Mucosa of descending colon (tissue), 3 donors: ENCODE measurements at regions not wholly inside any gene's neighbourhood (a gene's known extent, or its start where the extent isn't known, plus 50 kb on each side); places are given as distances from the start of the nearest gene placed in this dataset.

Experiments used
- ATAC-seq: fragments of 200-7000 bp; cut with Tn5 transposase; one replicate; pipeline ENCODE4 v1.9.1; 2020; ENCODE audit warnings: mild to moderate bottlenecking, moderate library complexity
- DNase-seq, 3 donors: peaks; one replicate each; pipeline ENCODE4 v3.0.0-alpha.2; 2020
- H3K36me3 ChIP-seq: fragments of 200-600 bp; one replicate; pipeline ENCODE4 v1.8.0; 2021; ENCODE audit warnings: low read depth, mild to moderate bottlenecking
- H3K4me1 ChIP-seq: fragments of 200-600 bp; one replicate; pipeline ENCODE4 v1.8.0; 2021; ENCODE audit warnings: low read depth, mild to moderate bottlenecking
- H3K4me3 ChIP-seq: fragments of 200-600 bp; one replicate; pipeline ENCODE4 v1.8.0; 2021; ENCODE audit warnings: mild to moderate bottlenecking
- H3K9me3 ChIP-seq: fragments of 200-600 bp; one replicate; pipeline ENCODE4 v1.8.0; 2021; ENCODE audit warnings: mild to moderate bottlenecking
- intact Hi-C, 2 donors: fragments of 100-400 bp; cut with DNase I in 1 of 2; cut with micrococcal nuclease in 1 of 2; formaldehyde crosslinking; loops; one replicate each; pipeline versions ENCODE4 v1.11.0 to v1.11.1; 2022; cut with DNase I, micrococcal nuclease
- TF ChIP-seq, protein P1 (sequence below): fragments of 200-600 bp; IDR thresholded peaks from one replicate; pipeline ENCODE4 v1.8.0; 2022; ENCODE audit warnings: antibody characterized with exemption, mild to moderate bottlenecking
- donor health status: DM: no; HTN: no; CAD: no; lungs with moderate emphysema.
- donor health status: DM: no; HTN: no; CAD: no.
- donor health status: DM: no; HTN: yes; CAD: no.

DNA sequence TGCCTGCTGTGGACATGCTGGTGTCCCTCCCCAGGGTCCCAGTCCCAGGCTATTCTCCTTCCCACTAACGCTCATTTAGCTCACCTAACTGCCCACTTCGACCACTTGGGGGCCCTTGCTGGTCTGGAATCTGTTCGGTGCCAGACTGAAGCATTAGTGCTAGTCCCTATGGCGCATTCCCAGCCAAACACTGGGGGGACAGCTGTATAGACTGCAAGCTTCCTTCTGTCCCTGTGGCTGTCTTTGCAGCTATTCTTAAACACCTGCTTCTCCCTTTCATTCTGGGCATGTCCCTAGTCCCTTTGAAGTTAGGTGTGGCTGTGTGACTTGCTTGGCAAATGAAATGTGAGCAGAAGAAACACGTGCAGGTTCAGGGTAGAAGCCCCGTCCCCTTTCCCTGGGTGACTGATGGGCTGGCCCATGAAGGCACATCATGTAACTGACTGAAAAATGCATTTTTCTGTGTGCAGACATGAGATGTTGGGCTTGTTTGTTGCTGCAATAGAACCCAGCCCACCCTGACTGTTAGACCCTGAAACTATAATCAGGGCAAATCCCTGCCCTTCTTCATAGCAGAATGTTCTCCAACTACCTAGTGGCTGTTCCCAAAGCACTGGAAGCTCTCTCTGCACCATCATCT is 134.4 kb downstream of the BARX1 start:
- ATAC-seq (no peak), DNase-seq (no peak)
- Histone ChIP-seq H3K36me3 (no peaks in the 10 kb centered on the region), H3K9me3 (no peaks in the 10 kb centered on the region), H3K4me3 (no peak overlapping the region), H3K4me1 (no peaks in the 10 kb centered on the region)
- intact Hi-C loops = no loop called here
- TF ChIP-seq, protein P1, sequence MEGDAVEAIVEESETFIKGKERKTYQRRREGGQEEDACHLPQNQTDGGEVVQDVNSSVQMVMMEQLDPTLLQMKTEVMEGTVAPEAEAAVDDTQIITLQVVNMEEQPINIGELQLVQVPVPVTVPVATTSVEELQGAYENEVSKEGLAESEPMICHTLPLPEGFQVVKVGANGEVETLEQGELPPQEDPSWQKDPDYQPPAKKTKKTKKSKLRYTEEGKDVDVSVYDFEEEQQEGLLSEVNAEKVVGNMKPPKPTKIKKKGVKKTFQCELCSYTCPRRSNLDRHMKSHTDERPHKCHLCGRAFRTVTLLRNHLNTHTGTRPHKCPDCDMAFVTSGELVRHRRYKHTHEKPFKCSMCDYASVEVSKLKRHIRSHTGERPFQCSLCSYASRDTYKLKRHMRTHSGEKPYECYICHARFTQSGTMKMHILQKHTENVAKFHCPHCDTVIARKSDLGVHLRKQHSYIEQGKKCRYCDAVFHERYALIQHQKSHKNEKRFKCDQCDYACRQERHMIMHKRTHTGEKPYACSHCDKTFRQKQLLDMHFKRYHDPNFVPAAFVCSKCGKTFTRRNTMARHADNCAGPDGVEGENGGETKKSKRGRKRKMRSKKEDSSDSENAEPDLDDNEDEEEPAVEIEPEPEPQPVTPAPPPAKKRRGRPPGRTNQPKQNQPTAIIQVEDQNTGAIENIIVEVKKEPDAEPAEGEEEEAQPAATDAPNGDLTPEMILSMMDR = no peak

DNA sequence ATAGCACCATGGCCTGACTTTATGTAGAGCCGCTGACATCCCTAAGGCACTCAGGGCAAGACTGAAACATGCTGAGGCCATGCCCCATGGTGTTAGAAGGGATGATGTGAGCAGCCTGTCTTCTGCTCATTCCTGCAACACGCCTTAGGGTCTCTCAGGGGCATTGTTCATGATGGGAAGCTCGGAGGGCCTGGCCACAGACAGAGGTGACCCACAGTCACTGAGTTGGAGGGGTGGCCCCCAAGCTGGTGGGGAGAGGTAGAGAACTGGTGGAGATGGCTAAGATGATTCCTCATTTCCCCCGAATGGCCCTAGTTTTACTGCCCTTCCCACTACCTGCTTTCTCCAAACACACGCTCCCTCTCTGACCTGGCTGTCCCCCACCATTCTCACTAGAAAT is 135.2 kb downstream of the BARX1 start:
- ATAC-seq (no peak), DNase-seq (no peak)
- no peaks in the 10 kb centered on the region for H3K4me1 ChIP-seq
- H3K36me3 ChIP-seq = no peaks in the 10 kb centered on the region
- no peaks in the 10 kb centered on the region for H3K9me3 ChIP-seq
- intact Hi-C loops = no loop called here
- no peak overlapping the region for H3K4me3 ChIP-seq
- TF ChIP-seq, protein P1 = no peak

DNA sequence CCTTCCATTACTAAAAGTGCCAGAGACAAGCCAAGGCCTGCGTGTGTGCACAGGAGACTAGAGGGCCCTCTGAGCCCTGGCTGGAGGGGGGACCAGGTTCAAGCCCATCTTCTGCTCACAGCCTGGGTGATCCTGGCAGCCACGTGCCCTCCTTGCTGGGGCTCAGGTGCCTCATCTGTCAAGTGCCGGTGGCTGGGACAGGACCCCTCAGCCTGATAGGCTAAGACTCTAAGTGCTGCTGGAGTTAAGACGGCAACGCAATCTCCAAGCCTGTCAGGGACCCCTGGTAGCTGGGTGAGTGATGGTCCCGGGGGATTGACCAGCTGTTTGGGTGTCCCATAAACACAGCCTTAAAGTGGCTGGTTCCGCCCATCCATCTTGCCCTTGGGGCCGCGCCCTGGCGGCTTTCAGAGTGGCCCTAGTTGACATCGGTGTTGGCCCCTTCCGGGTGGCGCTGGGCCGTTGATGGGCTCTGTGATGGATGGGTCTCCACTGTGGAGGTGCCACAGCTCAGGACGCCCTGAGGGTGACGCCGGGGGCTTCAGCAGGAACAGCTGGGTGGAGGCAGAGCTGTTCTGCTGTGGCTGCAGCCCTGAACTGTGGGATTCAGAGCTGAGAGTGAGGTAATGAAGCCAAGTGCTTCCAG is 136.2 kb downstream of the BARX1 start:
- DNase-seq = peak in 1 of 3 donors; percentile 32
- ATAC-seq = no peak
- intact Hi-C loops = no loop called here
- Histone ChIP-seq H3K4me1 (no peaks in the 10 kb centered on the region), H3K9me3 (no peaks in the 10 kb centered on the region), H3K4me3 (no peak overlapping the region), H3K36me3 (no peaks in the 10 kb centered on the region)
- TF ChIP-seq, protein P1 = no peak

DNA sequence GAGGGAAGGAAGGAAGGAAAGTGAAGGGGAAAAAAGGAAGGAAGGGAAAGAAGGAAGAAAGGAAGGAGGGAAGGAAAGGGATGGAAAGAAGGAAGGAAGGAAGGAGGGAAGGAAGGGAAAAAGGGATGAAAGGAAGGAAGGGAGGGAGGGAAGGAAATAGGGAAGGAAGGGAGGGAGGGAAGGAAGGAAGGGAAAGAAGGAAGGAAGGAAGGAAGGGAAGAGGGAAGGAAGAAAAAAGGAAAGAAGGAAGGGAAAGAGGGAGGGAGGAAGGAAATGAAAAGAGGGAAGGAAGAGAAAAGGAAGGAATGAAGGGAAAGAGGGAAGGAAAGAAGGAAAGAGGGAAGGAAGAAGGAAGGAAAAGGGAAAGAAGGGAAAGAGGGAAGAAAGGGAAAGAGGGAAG is 136.9 kb downstream of the BARX1 start:
- Histone ChIP-seq H3K4me3 (no peak overlapping the region), H3K9me3 (no peaks in the 10 kb centered on the region), H3K4me1 (no peaks in the 10 kb centered on the region), H3K36me3 (no peaks in the 10 kb centered on the region)
- intact Hi-C loops = no loop called here
- ATAC-seq (no peak), DNase-seq (no peak)
- TF ChIP-seq, protein P1 = no peak

DNA sequence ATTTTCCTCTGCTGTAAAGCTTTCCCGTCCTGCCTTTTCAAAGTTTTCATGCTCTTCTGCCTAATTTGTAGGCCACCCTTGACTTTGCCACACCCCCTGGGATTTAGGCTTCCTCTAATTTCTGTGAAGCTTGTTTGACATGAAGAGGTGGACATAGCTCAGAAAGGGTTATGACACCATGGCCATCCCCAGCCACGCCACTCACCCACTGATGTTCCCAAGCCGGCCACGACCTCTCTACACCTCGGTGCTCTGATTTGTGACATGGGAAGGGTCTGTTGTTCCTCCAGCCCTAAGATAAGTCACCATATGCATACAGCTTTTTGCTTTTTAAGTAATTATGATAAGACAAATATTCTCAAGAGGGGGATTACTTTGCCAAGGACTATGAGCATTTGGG is 139.5 kb downstream of the BARX1 start:
- H3K9me3 ChIP-seq = no peaks in the 10 kb centered on the region
- no peaks in the 10 kb centered on the region for H3K4me1 ChIP-seq
- ATAC-seq (no peak), DNase-seq (no peak)
- intact Hi-C loops = no loop called here
- TF ChIP-seq, protein P1 = no peak
- no peak overlapping the region for H3K4me3 ChIP-seq
- no peaks in the 10 kb centered on the region for H3K36me3 ChIP-seq
